ENCODE measurements at regions not wholly inside any gene's neighbourhood (a gene's known extent, or its start where the extent isn't known, plus 50 kb on each side); places are given as distances from the start of the nearest gene placed in this dataset.

- TF ChIP-seq SP2 (CRISPR knock-in tag; IDR thresholded peaks at IDR 0.05): no peak
- TF ChIP-seq ZNF17 (CRISPR knock-in tag; IDR thresholded peaks at IDR 0.05): no peak
Measured at GRCh38 chr6:10028222-10028621, 386.7 kb downstream of the TFAP2A start.

Measured in HepG2 (cell line).